ENCODE measurements at regions not wholly inside any gene's neighbourhood (a gene's known extent, or its start where the extent isn't known, plus 50 kb on each side); places are given as distances from the start of the nearest gene placed in this dataset.
"Not testable (repeated sequence)": the region's sequence is repeated elsewhere in the genome, so short reads cannot be mapped to it uniquely, and the experiment has no call there.

DNA sequence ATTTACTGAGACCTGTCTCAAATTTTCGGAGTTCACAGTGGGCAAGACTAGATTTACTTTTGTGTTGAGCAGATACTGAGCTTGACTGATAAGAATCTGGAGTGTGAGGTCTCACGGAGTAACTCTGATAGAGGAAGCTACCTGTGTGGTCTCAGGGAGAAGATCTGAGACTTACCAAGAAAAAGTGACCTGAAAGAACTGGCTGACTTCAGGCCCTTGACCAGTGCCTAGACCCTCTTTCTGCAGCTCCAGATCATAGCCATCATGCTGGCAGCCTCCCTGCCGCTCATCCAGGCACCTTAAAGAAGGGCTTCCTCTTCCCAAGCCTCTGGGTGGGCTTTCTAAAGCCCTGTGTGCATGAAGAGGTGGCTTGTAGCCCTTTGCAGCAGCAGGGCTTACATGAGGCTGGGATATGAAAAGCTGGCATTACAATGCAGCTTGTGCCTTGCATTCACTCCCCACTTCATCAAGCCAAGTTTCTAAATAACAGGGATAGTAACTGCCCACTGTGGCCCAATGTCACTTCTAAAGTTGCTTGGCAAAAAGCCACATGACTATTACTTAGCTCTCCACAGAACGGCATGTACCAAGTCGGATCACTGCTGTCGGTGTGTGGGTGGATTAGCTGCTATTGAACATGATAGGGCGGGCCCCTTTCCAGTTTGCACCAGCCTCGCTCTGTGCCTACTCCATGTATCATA, 115.3 kb upstream of the NBPF26 start:
- DNase-seq (ENCODE audit: low spot score); H3K27ac ChIP-seq (ENCODE audit: low read depth in 1 of 2, low read length in 2 of 2); H3K9me3 ChIP-seq (ENCODE audit: control insufficient read depth in 4 of 4, low read length in 3 of 4); H3K4me3 ChIP-seq (ENCODE audit: low read depth in 1 of 3, low read length in 3 of 3); H3K4me1 ChIP-seq (ENCODE audit: control insufficient read depth in 4 of 4, insufficient read depth in 4 of 4, low read length in 3 of 4); H3K9ac ChIP-seq (ENCODE audit: low read depth in 1 of 2, low read length in 2 of 2); H3K27me3 ChIP-seq (ENCODE audit: control insufficient read depth in 4 of 4, insufficient read depth in 4 of 4, low read length in 3 of 4); H3K36me3 ChIP-seq (ENCODE audit: control insufficient read depth in 4 of 4, insufficient read depth in 3 of 4, low read depth in 1 of 4, low read length in 3 of 4): not testable (repeated sequence)
- WGBS: no CpG with 5 or more reads among the region's 8 CpGs

DNA sequence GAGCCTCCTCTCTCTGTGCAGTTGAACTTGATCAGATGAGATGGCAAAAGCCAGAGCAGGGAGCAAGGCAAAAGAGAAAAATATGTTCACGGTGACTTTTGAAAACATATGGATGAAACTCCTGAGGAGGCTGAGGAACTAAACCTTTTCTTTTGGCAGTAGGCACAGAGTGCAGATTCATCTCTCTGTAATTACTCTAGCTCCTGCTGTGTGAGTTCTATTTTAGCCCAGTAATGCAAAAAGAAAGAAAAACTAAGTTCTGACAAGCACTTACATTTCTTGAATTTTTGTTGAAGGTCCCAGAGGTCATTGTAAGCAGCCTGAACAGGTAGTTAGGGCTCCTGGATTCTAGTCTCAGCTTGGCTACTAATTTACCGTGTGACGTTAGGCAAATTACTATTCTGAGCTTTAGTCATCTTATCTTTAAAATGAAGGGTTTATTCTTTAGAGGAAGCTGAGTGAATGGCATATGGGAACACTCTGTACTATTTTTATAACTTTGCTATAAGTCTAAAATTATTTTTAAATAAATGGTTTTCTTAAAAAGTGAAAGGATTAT, 114.7 kb upstream of the NBPF26 start:
- no CpG with 5 or more reads among the region's 3 CpGs for WGBS
- H3K4me1 ChIP-seq (ENCODE audit: control insufficient read depth in 4 of 4, insufficient read depth in 4 of 4, low read length in 3 of 4); H3K4me3 ChIP-seq (ENCODE audit: low read depth in 1 of 3, low read length in 3 of 3); H3K9me3 ChIP-seq (ENCODE audit: control insufficient read depth in 4 of 4, low read length in 3 of 4); DNase-seq (ENCODE audit: low spot score); H3K9ac ChIP-seq (ENCODE audit: low read depth in 1 of 2, low read length in 2 of 2); H3K36me3 ChIP-seq (ENCODE audit: control insufficient read depth in 4 of 4, insufficient read depth in 3 of 4, low read depth in 1 of 4, low read length in 3 of 4); H3K27me3 ChIP-seq (ENCODE audit: control insufficient read depth in 4 of 4, insufficient read depth in 4 of 4, low read length in 3 of 4); H3K27ac ChIP-seq (ENCODE audit: low read depth in 1 of 2, low read length in 2 of 2): not testable (repeated sequence)

DNA sequence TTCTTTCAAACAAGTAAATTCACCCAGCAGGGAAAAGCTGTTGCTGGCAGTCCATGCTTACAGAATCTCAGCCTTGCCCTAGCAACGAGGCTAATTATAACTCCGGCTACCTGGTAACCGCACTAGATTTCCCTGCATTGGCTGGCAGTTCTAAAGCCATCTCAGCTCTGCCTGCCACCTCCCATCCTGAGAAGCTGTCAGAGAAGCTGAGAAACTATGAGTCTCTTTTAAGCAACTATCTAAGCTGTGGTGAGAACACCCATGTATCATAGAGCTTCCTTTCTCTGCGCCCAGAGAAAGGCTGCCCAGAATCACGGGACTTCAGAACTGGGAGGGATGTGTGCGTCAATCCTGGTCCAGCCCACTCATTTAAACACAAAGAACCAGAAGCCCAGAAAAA, 113.9 kb upstream of the NBPF26 start:
- not testable (repeated sequence) for H3K36me3 ChIP-seq (ENCODE audit: control insufficient read depth in 4 of 4, insufficient read depth in 3 of 4, low read depth in 1 of 4, low read length in 3 of 4); H3K9ac ChIP-seq (ENCODE audit: low read depth in 1 of 2, low read length in 2 of 2); DNase-seq (ENCODE audit: low spot score); H3K4me3 ChIP-seq (ENCODE audit: low read depth in 1 of 3, low read length in 3 of 3); H3K27ac ChIP-seq (ENCODE audit: low read depth in 1 of 2, low read length in 2 of 2); H3K9me3 ChIP-seq (ENCODE audit: control insufficient read depth in 4 of 4, low read length in 3 of 4); H3K27me3 ChIP-seq (ENCODE audit: control insufficient read depth in 4 of 4, insufficient read depth in 4 of 4, low read length in 3 of 4); H3K4me1 ChIP-seq (ENCODE audit: control insufficient read depth in 4 of 4, insufficient read depth in 4 of 4, low read length in 3 of 4)
- no CpG with 5 or more reads among the region's 6 CpGs for WGBS

DNA sequence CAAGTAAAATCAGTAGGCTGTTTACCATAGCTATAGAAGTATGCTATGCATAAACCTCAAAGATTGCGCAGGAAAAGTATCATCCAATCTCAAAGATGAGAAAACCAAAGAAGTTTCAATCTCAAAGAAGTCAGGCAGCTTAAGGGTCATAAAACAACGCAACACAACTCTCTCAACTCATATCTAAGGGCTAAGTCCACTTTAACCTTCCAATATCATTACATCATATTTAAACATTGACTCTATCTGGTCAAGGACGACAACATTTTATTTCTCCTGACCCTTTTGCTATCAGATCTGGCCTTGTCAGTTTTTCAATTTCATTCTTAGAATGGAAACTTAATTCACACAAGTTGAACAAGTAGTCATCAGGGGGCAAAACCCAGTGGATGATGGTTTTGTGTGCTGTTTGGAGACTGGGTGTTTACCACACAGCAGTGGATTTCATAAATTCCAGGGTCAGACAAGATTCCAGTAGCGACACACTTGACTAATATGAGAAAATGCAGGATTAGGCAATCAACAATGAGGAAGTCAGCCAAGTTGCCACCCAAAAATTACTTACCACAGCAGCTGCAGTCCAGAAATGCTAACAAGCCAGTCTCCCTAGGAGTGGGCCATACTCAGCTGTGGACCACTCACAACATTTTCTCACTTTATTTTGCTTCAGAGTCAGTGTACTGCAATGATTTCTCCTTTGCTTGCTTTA, 108.7 kb upstream of the NBPF26 start:
- WGBS: no CpG with 5 or more reads among the region's 4 CpGs

DNA sequence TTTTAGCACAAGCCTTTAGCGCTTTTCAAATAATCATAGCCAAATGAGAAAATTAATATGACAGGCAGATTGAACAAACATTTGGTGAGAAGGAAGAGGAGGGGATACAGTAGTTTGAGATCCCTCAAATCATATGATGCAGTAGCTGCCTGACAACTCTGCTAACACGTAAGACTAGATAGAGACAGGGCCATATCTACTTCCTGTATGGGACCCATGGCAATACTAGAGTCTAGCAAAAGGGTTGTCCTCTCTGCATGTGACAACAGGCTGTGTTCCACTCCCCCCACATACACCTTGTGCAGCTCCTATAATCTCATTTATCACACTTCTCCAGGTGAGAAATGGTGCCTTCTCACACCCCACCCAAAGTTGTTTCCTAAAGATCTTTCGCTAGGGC, 106.3 kb upstream of the NBPF26 start:
- H3K4me1 ChIP-seq (ENCODE audit: control insufficient read depth in 4 of 4, insufficient read depth in 4 of 4, low read length in 3 of 4); H3K27me3 ChIP-seq (ENCODE audit: control insufficient read depth in 4 of 4, insufficient read depth in 4 of 4, low read length in 3 of 4); H3K36me3 ChIP-seq (ENCODE audit: control insufficient read depth in 4 of 4, insufficient read depth in 3 of 4, low read depth in 1 of 4, low read length in 3 of 4); H3K4me3 ChIP-seq (ENCODE audit: low read depth in 1 of 3, low read length in 3 of 3); H3K9me3 ChIP-seq (ENCODE audit: control insufficient read depth in 4 of 4, low read length in 3 of 4); DNase-seq (ENCODE audit: low spot score); H3K9ac ChIP-seq (ENCODE audit: low read depth in 1 of 2, low read length in 2 of 2); H3K27ac ChIP-seq (ENCODE audit: low read depth in 1 of 2, low read length in 2 of 2): not testable (repeated sequence)
- WGBS: no CpG with 5 or more reads among the region's 3 CpGs

More for the DNA sequence above, 108.7 kb upstream of the NBPF26 start:
- H3K9ac ChIP-seq (ENCODE audit: low read depth in 1 of 2, low read length in 2 of 2); H3K36me3 ChIP-seq (ENCODE audit: control insufficient read depth in 4 of 4, insufficient read depth in 3 of 4, low read depth in 1 of 4, low read length in 3 of 4); H3K27ac ChIP-seq (ENCODE audit: low read depth in 1 of 2, low read length in 2 of 2); DNase-seq (ENCODE audit: low spot score); H3K9me3 ChIP-seq (ENCODE audit: control insufficient read depth in 4 of 4, low read length in 3 of 4); H3K4me3 ChIP-seq (ENCODE audit: low read depth in 1 of 3, low read length in 3 of 3); H3K4me1 ChIP-seq (ENCODE audit: control insufficient read depth in 4 of 4, insufficient read depth in 4 of 4, low read length in 3 of 4); H3K27me3 ChIP-seq (ENCODE audit: control insufficient read depth in 4 of 4, insufficient read depth in 4 of 4, low read length in 3 of 4): not testable (repeated sequence)

DNA sequence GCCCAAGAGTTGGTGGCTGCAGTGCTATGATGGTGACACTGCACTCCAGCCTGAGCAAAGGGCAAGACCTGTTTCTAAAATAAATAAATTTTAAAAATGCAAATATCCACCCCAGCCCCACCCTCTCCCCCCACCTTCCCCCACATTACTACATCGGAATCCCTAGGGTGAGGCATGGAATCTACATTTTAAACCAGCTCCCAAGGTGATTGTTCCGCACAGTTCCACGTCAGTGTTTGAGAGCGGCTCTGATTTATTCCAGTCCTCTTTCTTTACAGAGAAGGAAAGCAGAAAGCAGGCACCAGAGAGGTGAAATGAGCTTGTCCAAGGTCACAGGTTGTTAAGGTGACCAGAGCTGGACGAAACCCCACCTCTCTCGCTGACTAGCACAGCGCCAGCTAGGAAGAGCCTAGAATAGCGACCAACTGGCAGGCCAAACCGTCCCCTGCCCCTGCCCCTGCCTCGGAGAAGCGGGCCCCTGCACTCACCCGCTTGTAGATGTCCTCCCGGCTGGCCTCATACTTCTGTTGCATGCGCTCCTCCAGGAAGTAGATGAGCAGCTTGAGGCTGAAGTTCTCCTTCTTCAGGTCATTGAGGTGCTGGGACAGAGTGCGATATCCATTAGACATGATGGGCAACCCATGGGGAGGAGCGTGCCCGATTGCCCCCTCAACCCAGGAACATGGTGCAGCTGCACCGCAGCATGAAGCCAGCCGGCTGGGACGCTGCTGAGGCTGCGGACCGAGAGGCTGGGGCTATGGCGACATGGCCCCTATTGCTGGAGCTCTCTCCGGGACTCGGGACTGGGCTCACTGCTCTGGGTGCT, 103.7 kb upstream of the NBPF26 start:
- not testable (repeated sequence) for H3K36me3 ChIP-seq (ENCODE audit: control insufficient read depth in 4 of 4, insufficient read depth in 3 of 4, low read depth in 1 of 4, low read length in 3 of 4); H3K27ac ChIP-seq (ENCODE audit: low read depth in 1 of 2, low read length in 2 of 2); H3K4me3 ChIP-seq (ENCODE audit: low read depth in 1 of 3, low read length in 3 of 3); H3K4me1 ChIP-seq (ENCODE audit: control insufficient read depth in 4 of 4, insufficient read depth in 4 of 4, low read length in 3 of 4); H3K9me3 ChIP-seq (ENCODE audit: control insufficient read depth in 4 of 4, low read length in 3 of 4); H3K27me3 ChIP-seq (ENCODE audit: control insufficient read depth in 4 of 4, insufficient read depth in 4 of 4, low read length in 3 of 4); H3K9ac ChIP-seq (ENCODE audit: low read depth in 1 of 2, low read length in 2 of 2); DNase-seq (ENCODE audit: low spot score)
- WGBS: no CpG with 5 or more reads among the region's 25 CpGs

DNA sequence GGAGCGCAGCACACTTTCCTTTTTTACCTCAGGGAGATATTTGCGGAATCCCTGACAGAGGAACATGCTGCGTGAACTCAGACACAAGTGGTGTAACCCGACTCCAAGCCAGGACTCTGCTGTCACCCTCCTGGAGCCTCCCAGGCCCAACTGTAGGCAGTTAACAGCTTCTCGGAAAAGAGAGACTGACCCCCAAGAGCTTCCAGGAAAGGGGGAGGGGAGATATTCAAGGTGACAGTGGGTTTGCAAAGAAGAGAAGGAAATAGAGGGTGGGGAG, 103.1 kb upstream of the NBPF26 start:
- not testable (repeated sequence) for H3K4me3 ChIP-seq (ENCODE audit: low read depth in 1 of 3, low read length in 3 of 3); DNase-seq (ENCODE audit: low spot score); H3K27me3 ChIP-seq (ENCODE audit: control insufficient read depth in 4 of 4, insufficient read depth in 4 of 4, low read length in 3 of 4); H3K9ac ChIP-seq (ENCODE audit: low read depth in 1 of 2, low read length in 2 of 2); H3K27ac ChIP-seq (ENCODE audit: low read depth in 1 of 2, low read length in 2 of 2); H3K4me1 ChIP-seq (ENCODE audit: control insufficient read depth in 4 of 4, insufficient read depth in 4 of 4, low read length in 3 of 4); H3K36me3 ChIP-seq (ENCODE audit: control insufficient read depth in 4 of 4, insufficient read depth in 3 of 4, low read depth in 1 of 4, low read length in 3 of 4); H3K9me3 ChIP-seq (ENCODE audit: control insufficient read depth in 4 of 4, low read length in 3 of 4)
- no CpG with 5 or more reads among the region's 5 CpGs for WGBS

DNA sequence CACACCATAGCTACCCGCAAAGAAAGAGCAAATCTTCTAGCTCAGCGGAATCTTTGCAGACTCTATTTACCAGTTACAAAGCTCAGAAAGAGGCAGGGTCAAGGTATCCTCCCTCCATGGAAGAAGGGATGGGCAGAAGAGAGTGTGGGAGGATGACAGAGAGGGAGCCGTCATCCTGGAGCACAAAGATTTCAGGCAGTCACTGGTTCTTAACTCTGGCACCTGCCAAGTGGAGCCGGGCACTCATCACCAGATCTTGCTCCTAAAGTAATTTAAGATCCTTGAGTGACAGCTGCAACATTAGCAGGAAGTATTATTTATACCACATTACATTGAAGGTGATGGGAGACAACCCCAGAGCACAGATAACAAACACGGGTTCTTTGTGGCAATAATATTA, 102.5 kb upstream of the NBPF26 start:
- not testable (repeated sequence) for H3K9ac ChIP-seq (ENCODE audit: low read depth in 1 of 2, low read length in 2 of 2); H3K9me3 ChIP-seq (ENCODE audit: control insufficient read depth in 4 of 4, low read length in 3 of 4); H3K4me3 ChIP-seq (ENCODE audit: low read depth in 1 of 3, low read length in 3 of 3); H3K27ac ChIP-seq (ENCODE audit: low read depth in 1 of 2, low read length in 2 of 2); H3K27me3 ChIP-seq (ENCODE audit: control insufficient read depth in 4 of 4, insufficient read depth in 4 of 4, low read length in 3 of 4); DNase-seq (ENCODE audit: low spot score); H3K36me3 ChIP-seq (ENCODE audit: control insufficient read depth in 4 of 4, insufficient read depth in 3 of 4, low read depth in 1 of 4, low read length in 3 of 4); H3K4me1 ChIP-seq (ENCODE audit: control insufficient read depth in 4 of 4, insufficient read depth in 4 of 4, low read length in 3 of 4)
- no CpG with 5 or more reads among the region's 5 CpGs for WGBS

Measured in liver (tissue), 6 donors.